HEK293 (cell line): ENCODE measurements at regions not wholly inside any gene's neighbourhood (a gene's known extent, or its start where the extent isn't known, plus 50 kb on each side); places are given as distances from the start of the nearest gene placed in this dataset.

Experiments
- CTCF ChIP-seq: fragments of 450-650 bp; formaldehyde crosslinking; IDR thresholded peaks from 2 replicates; pipeline ENCODE4 v1.5.1; 2016; ENCODE audit warnings: missing biosample characterization, missing genetic modification characterization
- GLIS1 ChIP-seq: fragments of 450-650 bp; formaldehyde crosslinking; IDR thresholded peaks from 2 replicates; pipeline ENCODE4 v1.5.1; 2016; ENCODE audit warnings: missing biosample characterization, missing genetic modification characterization
- PRDM1 ChIP-seq: fragments of 450-650 bp; formaldehyde crosslinking; IDR thresholded peaks from 2 replicates; pipeline ENCODE4; 2016; ENCODE audit warnings: missing biosample characterization, missing genetic modification characterization
- REST ChIP-seq: fragments of 450-650 bp; formaldehyde crosslinking; IDR thresholded peaks from 2 replicates; pipeline ENCODE4 v1.5.1; 2016; ENCODE audit warnings: missing biosample characterization, missing genetic modification characterization
- ZNF221 ChIP-seq: fragments of 450-650 bp; formaldehyde crosslinking; IDR thresholded peaks from 2 replicates; pipeline ENCODE4 v1.5.1; 2017; ENCODE audit warnings: missing biosample characterization, missing genetic modification characterization, borderline replicate concordance
- ZNF76 ChIP-seq: fragments of 450-650 bp; formaldehyde crosslinking; IDR thresholded peaks from 2 replicates; pipeline ENCODE4; 2016; ENCODE audit warnings: low read depth, missing biosample characterization, missing genetic modification characterization, borderline replicate concordance

- TF ChIP-seq CTCF (tag by site-specific recombination) (no peak), ZNF221 (tag by site-specific recombination) (no peak), PRDM1 (tag by site-specific recombination) (no peak), REST (no peak), ZNF76 (tag by site-specific recombination) (no peak), GLIS1 (tag by site-specific recombination) (no peak)
Observed at GRCh38 chr10:77710081-77710551, 72.5 kb upstream of the KCNMA1 start.
